Transverse colon (tissue), 3 donors: ENCODE measurements at regions not wholly inside any gene's neighbourhood (a gene's known extent, or its start where the extent isn't known, plus 50 kb on each side); places are given as distances from the start of the nearest gene placed in this dataset.

Experiments
- EP300 ChIP-seq: sonication (generic); formaldehyde crosslinking; IDR thresholded peaks from one replicate; pipeline ENCODE4 v1.6.1; 2017; ENCODE audit warnings: antibody characterized with exemption, low read depth
- POLR2A ChIP-seq: fragments of 450-650 bp; IDR thresholded peaks from one replicate; pipeline ENCODE4 v1.6.1; 2016; ENCODE audit warnings: antibody characterized with exemption, mild to moderate bottlenecking, moderate library complexity
- TF ChIP-seq, protein P1 (sequence below), 5 experiments: fragments of 200-600 bp in 3 of 5; fragments of 450-650 bp in 2 of 5; sonication (generic) in 3 of 5; IDR thresholded peaks; 1 replicate in 2 of 5; 2 replicates in 3 of 5; pipeline ENCODE4 v1.5.1; 2016 to 2017; ENCODE audit warnings: antibody characterized with exemption in 5 of 5, inconsistent platforms in 3 of 5, mild to moderate bottlenecking in 2 of 5, moderate library complexity in 1 of 5

DNA sequence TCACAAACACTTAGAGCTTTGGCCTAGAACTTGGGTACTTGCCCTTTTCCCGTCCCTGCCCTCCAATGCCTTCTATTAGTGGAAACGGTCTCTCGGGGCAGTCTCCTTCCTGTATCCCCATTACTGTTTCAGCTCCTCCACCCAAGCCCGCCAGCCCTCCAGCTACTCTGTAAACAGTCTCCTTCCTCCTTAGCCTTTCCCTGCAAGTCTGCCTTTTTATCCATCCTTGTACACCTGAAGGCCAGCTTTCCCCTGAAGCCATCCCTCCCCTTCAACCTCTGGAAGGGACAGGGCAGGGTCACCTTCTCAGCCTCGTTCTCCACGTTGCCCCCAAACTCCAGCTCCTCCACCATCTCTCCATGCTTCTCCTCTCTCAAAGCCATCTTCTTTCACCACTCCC lies 108.1 kb upstream of the ZNF746 start:
- TF ChIP-seq, protein P1, sequence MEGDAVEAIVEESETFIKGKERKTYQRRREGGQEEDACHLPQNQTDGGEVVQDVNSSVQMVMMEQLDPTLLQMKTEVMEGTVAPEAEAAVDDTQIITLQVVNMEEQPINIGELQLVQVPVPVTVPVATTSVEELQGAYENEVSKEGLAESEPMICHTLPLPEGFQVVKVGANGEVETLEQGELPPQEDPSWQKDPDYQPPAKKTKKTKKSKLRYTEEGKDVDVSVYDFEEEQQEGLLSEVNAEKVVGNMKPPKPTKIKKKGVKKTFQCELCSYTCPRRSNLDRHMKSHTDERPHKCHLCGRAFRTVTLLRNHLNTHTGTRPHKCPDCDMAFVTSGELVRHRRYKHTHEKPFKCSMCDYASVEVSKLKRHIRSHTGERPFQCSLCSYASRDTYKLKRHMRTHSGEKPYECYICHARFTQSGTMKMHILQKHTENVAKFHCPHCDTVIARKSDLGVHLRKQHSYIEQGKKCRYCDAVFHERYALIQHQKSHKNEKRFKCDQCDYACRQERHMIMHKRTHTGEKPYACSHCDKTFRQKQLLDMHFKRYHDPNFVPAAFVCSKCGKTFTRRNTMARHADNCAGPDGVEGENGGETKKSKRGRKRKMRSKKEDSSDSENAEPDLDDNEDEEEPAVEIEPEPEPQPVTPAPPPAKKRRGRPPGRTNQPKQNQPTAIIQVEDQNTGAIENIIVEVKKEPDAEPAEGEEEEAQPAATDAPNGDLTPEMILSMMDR (IDR thresholded peaks at IDR 0.05), result no peak
- TF ChIP-seq POLR2A (no peak), EP300 (no peak)
